Kidney (tissue), 13 donors: ENCODE measurements at regions not wholly inside any gene's neighbourhood (a gene's known extent, or its start where the extent isn't known, plus 50 kb on each side); places are given as distances from the start of the nearest gene placed in this dataset.
A peak's percentile ranks its signal among the peaks of the same experiment; 100 is the strongest.

Experiments used
- DNase-seq, 5 donors: peaks; one replicate each; pipeline ENCODE4 v3.0.0-alpha.2; 2013 to 2020
- FAIRE-seq: peaks from 2 replicates; lab custom pipeline; 2012; peaks lifted over from hg19 to GRCh38; lab: Jason Lieb, UNC
- H3K27ac ChIP-seq, 2 donors: one replicate each; pipeline ENCODE4 v1.7.0; 2013; ENCODE audit warnings: low read depth in 2 of 2, low read length in 2 of 2, inconsistent platforms in 1 of 2
- H3K27me3 ChIP-seq: one replicate; pipeline ENCODE4 v1.7.1; 2013; ENCODE audit warnings: low read length, inconsistent platforms; ENCODE audit not compliant: control insufficient read depth, insufficient read depth
- H3K36me3 ChIP-seq, 3 donors: one replicate each; pipeline versions ENCODE4 v1.7.0 to v1.7.1; 2013; ENCODE audit warnings: low read length in 3 of 3, control low read depth in 1 of 3, inconsistent platforms in 1 of 3; ENCODE audit not compliant: insufficient read depth in 3 of 3, control insufficient read depth in 2 of 3
- H3K4me1 ChIP-seq, 3 donors: one replicate each; pipeline versions ENCODE4 v1.7.0 to v1.7.1; 2013; ENCODE audit warnings: low read length in 3 of 3, inconsistent platforms in 1 of 3, low read depth in 1 of 3; ENCODE audit not compliant: control insufficient read depth in 2 of 3, insufficient read depth in 2 of 3
- H3K4me3 ChIP-seq, 3 donors: one replicate each; pipeline versions ENCODE4 v1.7.0 to v1.8.1; 2013; ENCODE audit warnings: low read length in 3 of 3, control low read depth in 1 of 3, inconsistent platforms in 1 of 3
- H3K9ac ChIP-seq, 3 donors: one replicate each; pipeline versions ENCODE4 v1.7.0 to v1.7.1; 2013; ENCODE audit warnings: low read length in 3 of 3, control low read depth in 1 of 3, inconsistent platforms in 1 of 3
- H3K9me3 ChIP-seq, 3 donors: one replicate each; pipeline versions ENCODE4 v1.7.0 to v1.7.1; 2013; ENCODE audit warnings: low read length in 3 of 3, control low read depth in 1 of 3, inconsistent platforms in 1 of 3; ENCODE audit not compliant: control insufficient read depth in 2 of 3, insufficient read depth in 1 of 3
- CTCF ChIP-seq: IDR thresholded peaks from 3 replicates; pipeline ENCODE4 v1.5.1; 2012; ENCODE audit warnings: mild to moderate bottlenecking, moderate library complexity, borderline replicate concordance; ENCODE audit not compliant: insufficient read depth; ENCODE audit errors: extremely low read depth
- intact Hi-C: fragments of 100-400 bp; cut with DNase I; formaldehyde crosslinking; loops from one replicate; pipeline ENCODE4 v1.11.1; 2022
- donor health status: control.
- donor health status: control.
- donor health status: control.
- donor health status: control.
- donor health status: control.
- donor health status: DM: yes; HTN: yes; CAD: no.
- donor health status: Normal renal cell carcinoma (clear cell type).

DNA sequence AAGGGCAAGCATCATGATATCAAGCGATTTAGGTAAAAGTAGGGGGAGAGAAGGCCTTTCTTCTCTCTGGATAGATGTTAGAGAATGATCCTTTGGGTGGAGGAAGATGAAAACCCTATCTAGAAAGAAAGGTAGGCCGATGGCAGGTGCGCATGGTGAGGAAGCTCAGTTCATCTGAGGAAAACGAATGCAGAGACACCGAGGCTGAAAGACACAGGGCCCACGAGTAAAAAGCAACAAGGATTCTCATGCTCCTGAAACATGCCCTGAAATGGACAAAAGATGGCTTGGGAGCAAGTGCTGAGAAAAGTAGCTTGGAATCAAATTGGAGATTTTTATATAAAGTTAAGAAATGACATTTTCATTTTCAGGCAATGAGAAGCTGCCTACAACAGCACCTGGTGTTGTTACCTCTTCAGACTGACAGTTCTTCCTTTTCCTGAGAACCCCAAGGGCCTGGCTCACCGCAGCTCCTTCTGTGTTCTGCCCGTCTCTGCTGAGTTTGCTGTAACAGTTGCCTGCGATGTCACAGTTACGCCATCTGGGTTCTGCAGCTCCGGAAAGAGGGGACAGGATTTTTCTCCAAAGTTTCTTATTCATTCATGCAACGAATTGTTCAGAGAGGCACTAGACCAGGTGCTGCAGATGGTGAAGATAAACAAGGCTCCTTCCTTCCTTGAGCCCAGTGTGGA, 402.0 kb upstream of the KLF6 start:
- Histone ChIP-seq H3K36me3 (no peaks in the 10 kb centered on the region), H3K9ac (no peak overlapping the region), H3K4me3 (no peak overlapping the region), H3K27ac (no peak overlapping the region), H3K9me3 (no peaks in the 10 kb centered on the region), H3K27me3 (no peaks in the 10 kb centered on the region), H3K4me1 (no peaks in the 10 kb centered on the region)
- peak in 1 of 5 donors; percentile 18 for DNase-seq
- intact Hi-C loops = no loop called here
- TF ChIP-seq CTCF = no peak
- FAIRE-seq = no peak

DNA sequence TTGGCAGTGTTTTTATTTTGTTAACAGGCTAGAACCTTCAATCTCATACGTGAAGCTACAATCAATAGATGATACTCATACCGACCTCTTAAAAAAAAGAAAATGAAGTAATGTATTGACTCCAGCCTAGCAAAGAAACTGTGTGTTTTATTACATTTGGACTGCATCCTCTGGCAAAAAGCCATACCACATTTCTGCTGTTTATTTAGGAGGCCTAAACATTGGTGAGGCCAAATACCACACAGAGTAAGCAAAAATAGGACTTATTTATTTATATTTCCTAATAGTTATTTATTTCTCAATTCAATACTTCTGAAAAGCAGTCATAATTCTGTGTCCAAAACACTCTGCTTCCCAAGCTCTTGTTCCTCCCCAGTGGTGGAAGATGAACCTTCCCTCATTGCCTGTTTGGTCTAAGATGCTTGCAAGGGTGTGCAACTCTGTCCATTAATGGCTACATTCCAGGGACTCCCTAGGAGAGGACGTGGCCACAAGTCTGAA, 398.8 kb upstream of the KLF6 start:
- H3K27me3 ChIP-seq = no peaks in the 10 kb centered on the region
- TF ChIP-seq CTCF = no peak
- H3K36me3 ChIP-seq = no peaks in the 10 kb centered on the region
- no peaks in the 10 kb centered on the region for H3K9me3 ChIP-seq
- no peak overlapping the region for H3K27ac ChIP-seq
- H3K4me1 ChIP-seq = no peaks in the 10 kb centered on the region
- intact Hi-C loops = no loop called here
- FAIRE-seq = no peak
- H3K9ac ChIP-seq = no peak overlapping the region
- DNase-seq = peak in 1 of 5 donors; percentile 20
- no peak overlapping the region for H3K4me3 ChIP-seq

DNA sequence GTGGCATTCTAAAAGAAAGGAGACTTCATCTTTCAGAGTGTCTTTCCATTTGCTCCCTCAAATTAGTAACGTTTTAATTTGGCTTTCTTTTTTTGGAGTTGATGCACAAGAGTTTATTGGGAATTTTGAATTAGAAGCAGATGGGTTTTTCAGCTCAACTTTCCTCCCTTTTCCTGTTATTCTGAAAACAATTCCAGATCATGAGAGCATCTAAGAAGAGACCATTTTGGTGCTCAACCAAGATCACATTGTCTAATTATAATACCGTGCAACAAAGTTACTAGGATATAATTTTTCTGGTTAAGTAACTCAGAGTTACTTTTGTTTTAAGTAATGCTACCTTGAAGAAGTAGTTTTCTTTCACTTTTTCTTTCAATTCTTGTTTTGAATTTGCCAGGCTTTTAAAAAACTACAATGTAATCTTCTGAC, 396.6 kb upstream of the KLF6 start:
- no peaks in the 10 kb centered on the region for H3K36me3 ChIP-seq
- H3K4me3 ChIP-seq = no peak overlapping the region
- DNase-seq (no peak), FAIRE-seq (no peak)
- intact Hi-C loops = no loop called here
- H3K9ac ChIP-seq = no peak overlapping the region
- no peaks in the 10 kb centered on the region for H3K27me3 ChIP-seq
- H3K4me1 ChIP-seq = peaks cover 0 to 2% (median 0%) of the 10 kb centered on the region in 3 donors
- H3K27ac ChIP-seq = no peak overlapping the region
- no peak for TF ChIP-seq CTCF
- no peaks in the 10 kb centered on the region for H3K9me3 ChIP-seq
